ENCODE measurements at regions not wholly inside any gene's neighbourhood (a gene's known extent, or its start where the extent isn't known, plus 50 kb on each side); places are given as distances from the start of the nearest gene placed in this dataset.

DNA sequence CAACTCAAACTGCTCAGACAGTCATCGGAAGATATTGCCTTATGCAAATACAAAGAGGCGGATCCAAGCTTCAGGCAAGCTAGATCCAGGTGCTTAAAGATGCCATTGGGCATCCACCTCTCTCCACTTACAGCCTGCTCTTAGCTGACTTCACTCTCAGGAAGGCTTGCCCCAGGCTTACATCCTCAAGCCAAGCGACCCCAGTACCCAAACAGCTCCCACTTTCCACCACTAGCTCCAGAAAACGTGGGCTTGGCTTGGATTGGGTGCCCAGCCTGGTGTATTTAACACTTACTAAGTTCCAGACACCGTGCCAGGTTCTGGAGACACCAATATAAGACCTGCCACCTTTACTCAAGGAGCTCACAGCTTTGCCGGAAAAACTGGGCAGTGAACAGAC, 142.1 kb upstream of the VSTM2B start:
- H3K4me3 ChIP-seq (ENCODE audit: low read depth, low read length), result no peak overlapping the region
- TF ChIP-seq, protein P1, sequence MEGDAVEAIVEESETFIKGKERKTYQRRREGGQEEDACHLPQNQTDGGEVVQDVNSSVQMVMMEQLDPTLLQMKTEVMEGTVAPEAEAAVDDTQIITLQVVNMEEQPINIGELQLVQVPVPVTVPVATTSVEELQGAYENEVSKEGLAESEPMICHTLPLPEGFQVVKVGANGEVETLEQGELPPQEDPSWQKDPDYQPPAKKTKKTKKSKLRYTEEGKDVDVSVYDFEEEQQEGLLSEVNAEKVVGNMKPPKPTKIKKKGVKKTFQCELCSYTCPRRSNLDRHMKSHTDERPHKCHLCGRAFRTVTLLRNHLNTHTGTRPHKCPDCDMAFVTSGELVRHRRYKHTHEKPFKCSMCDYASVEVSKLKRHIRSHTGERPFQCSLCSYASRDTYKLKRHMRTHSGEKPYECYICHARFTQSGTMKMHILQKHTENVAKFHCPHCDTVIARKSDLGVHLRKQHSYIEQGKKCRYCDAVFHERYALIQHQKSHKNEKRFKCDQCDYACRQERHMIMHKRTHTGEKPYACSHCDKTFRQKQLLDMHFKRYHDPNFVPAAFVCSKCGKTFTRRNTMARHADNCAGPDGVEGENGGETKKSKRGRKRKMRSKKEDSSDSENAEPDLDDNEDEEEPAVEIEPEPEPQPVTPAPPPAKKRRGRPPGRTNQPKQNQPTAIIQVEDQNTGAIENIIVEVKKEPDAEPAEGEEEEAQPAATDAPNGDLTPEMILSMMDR (IDR thresholded peaks at IDR 0.05; ENCODE audit: borderline replicate concordance, insufficient read depth, low read depth, low read length), result no peak

DNA sequence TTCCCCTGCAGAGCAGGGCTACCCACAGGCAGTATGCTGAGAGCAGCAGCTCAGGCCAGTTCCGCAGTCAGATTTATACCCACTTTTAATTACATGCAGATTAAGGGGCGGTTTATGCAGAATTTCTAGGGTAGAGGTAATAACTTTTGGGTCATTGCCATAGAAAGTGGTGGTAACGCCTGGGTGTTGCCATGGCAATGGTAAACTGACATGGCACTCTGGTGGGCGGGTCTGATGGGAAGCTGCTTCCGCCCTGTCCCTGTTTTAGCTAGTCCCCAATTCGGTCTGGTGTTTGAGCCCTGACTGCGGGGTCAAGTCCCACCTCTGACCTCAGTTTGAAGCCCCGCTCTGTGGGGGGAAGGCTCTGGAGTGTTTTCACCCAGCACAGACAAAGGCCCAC, 141.1 kb upstream of the VSTM2B start:
- TF ChIP-seq, protein P1 (IDR thresholded peaks at IDR 0.05; ENCODE audit: borderline replicate concordance, insufficient read depth, low read depth, low read length), result no peak
- H3K4me3 ChIP-seq (ENCODE audit: low read depth, low read length), result no peak overlapping the region

DNA sequence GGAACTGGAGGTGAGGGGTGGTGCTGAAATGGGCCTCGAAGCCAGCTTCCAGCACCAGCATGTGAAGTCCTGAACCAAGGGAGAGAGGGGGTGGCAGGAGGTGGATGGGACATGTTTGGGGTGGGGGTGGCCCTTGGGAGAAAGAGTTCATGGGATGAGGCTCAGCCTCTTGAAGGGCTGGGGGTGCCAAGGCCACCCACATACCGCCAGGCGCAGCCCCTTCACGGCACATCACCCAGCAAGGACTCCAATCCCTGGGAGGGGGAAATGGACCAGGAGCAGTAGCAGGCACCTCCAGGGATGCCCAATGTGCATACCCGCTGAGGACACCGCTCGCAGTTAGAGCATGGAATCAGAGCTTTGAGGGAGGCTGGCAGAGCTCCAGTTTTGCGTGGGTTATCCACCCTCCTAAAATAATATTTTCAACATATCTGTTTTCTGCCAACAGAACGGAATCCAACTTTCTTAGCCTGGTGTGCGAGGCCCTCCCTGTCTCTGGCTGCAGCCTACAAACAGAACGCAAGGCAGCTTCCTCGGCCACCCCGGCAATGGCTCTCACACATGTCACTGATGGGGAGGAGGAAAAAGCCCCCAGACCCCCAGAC, 140.5 kb upstream of the VSTM2B start:
- TF ChIP-seq, protein P1 (IDR thresholded peaks at IDR 0.05; ENCODE audit: borderline replicate concordance, insufficient read depth, low read depth, low read length), result no peak
- H3K4me3 ChIP-seq (ENCODE audit: low read depth, low read length), result no peak overlapping the region

DNA sequence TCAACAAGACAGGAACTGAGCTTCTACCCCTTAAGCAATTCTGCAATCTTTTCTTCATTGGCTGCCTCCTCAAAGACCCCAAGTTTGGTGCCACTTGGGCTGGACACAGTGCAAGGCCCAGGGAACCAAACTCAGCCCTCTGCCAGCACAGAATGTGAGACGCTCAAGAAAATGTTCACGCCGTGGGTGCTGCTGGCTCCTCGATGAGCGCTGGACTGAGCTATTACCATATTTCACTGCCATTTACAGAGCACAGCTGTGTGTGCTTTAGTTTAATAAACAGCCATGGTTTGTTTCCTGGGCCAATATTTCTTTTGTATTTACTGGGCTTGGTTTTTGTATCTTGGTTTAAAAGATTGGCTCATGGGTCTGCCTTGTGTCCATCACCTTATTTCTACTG, 138.8 kb upstream of the VSTM2B start:
- TF ChIP-seq, protein P1 (IDR thresholded peaks at IDR 0.05; ENCODE audit: borderline replicate concordance, insufficient read depth, low read depth, low read length), result no peak
- H3K4me3 ChIP-seq (ENCODE audit: low read depth, low read length), result no peak overlapping the region

DNA sequence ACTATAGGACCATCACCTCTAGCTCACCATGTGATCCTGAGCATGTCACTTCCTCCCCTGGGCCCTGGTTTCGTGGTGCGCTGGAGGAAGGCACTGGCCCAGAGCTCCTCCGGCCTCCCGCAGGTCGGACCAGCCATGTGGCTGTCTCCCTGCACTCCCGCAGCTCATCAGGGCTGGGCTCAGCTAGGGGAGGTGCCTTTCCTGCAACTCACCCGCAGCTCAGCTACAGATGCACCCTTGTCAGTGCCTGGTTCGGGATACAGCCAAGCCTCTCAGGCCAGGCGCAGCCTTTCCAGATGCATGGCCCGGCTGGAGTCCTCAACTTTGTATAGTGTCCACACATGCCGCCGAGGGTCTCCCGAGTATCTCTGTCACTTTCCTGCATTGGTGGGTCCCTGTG, 138.2 kb upstream of the VSTM2B start:
- H3K4me3 ChIP-seq (ENCODE audit: low read depth, low read length), result no peak overlapping the region
- TF ChIP-seq, protein P1 (IDR thresholded peaks at IDR 0.05; ENCODE audit: borderline replicate concordance, insufficient read depth, low read depth, low read length), result no peak

DNA sequence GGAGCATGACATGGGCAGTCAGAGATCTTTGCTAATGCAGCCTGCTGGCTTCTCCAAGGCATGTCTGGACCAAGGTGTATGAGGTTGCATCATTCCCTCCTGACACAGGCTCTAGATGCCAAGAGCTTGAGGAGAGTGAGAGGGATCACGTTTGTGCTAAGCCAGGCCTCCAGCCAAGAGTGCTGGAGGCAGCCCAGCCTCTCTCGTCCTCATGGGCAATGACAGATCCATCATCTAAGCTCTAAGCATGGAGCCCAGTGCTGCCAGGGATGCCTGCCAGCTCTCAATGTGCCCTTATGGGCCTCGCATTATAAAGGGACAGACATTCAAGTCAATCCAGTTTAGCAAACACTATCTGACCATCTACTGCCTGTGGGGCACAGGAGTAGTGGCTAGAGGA, 136.3 kb upstream of the VSTM2B start:
- TF ChIP-seq, protein P1 (IDR thresholded peaks at IDR 0.05; ENCODE audit: borderline replicate concordance, insufficient read depth, low read depth, low read length), result no peak
- H3K4me3 ChIP-seq (ENCODE audit: low read depth, low read length), result no peak overlapping the region

DNA sequence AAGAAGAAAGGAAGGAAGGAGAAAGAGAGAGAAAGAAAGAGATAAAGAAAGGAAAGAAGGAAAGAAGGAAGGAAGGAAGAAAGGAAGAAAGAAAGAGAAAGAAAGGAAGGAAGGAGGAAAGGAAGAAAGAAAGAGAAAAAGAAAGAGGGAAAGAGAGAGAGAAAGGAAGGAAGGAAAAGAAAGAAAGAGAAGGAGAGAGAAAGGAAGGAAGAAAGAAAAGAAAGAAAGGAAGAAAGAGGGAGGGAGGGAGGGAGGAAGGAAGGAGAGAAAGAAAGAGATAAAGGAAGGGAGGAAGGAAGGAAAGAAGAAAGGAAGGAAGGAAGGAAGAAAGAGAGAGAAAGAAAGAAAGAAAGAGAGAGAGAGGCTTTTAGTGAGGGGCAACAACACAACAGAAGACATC, 135.1 kb upstream of the VSTM2B start:
- TF ChIP-seq, protein P1 (IDR thresholded peaks at IDR 0.05; ENCODE audit: borderline replicate concordance, insufficient read depth, low read depth, low read length), result no peak
- no peak overlapping the region for H3K4me3 ChIP-seq (ENCODE audit: low read depth, low read length)
